ENCODE measurements at regions not wholly inside any gene's neighbourhood (a gene's known extent, or its start where the extent isn't known, plus 50 kb on each side); places are given as distances from the start of the nearest gene placed in this dataset.

GRCh38 chr2:201961401-201961800 lies 72.3 kb upstream of the FZD7 start:
- Histone ChIP-seq H3K27ac (ENCODE audit: poor library complexity, severe bottlenecking) (no peak overlapping the region), H3K9me3 (ENCODE audit: severe bottlenecking) (no peaks in the 10 kb centered on the region), H3K27me3 (ENCODE audit: insufficient read depth, poor library complexity, severe bottlenecking) (no peaks in the 10 kb centered on the region), H3K4me3 (ENCODE audit: severe bottlenecking) (no peak overlapping the region), H3K4me1 (ENCODE audit: insufficient read depth, poor library complexity, severe bottlenecking) (no peaks in the 10 kb centered on the region), H3K36me3 (ENCODE audit: low read depth) (no peaks in the 10 kb centered on the region)
- DNase-seq (ENCODE audit: low spot score) (no peak), ATAC-seq (ENCODE audit: low read depth) (no peak)
- TF ChIP-seq CTCF (IDR thresholded peaks at IDR 0.05; ENCODE audit: poor library complexity, severe bottlenecking): no peak

GRCh38 chr2:201962774-201963562 lies 70.7 kb upstream of the FZD7 start:
- Histone ChIP-seq H3K9me3 (ENCODE audit: severe bottlenecking) (no peaks in the 10 kb centered on the region), H3K36me3 (ENCODE audit: low read depth) (no peaks in the 10 kb centered on the region), H3K4me3 (ENCODE audit: severe bottlenecking) (no peak overlapping the region), H3K27me3 (ENCODE audit: insufficient read depth, poor library complexity, severe bottlenecking) (no peaks in the 10 kb centered on the region), H3K27ac (ENCODE audit: poor library complexity, severe bottlenecking) (no peak overlapping the region), H3K4me1 (ENCODE audit: insufficient read depth, poor library complexity, severe bottlenecking) (no peaks in the 10 kb centered on the region)
- TF ChIP-seq CTCF (IDR thresholded peaks at IDR 0.05; ENCODE audit: poor library complexity, severe bottlenecking): no peak
- ATAC-seq (ENCODE audit: low read depth): no peak
- DNase-seq (ENCODE audit: low spot score): no peak

- Histone ChIP-seq H3K4me3 (ENCODE audit: severe bottlenecking) (no peak overlapping the region), H3K27ac (ENCODE audit: poor library complexity, severe bottlenecking) (no peak overlapping the region), H3K4me1 (ENCODE audit: insufficient read depth, poor library complexity, severe bottlenecking) (no peaks in the 10 kb centered on the region), H3K9me3 (ENCODE audit: severe bottlenecking) (no peaks in the 10 kb centered on the region), H3K27me3 (ENCODE audit: insufficient read depth, poor library complexity, severe bottlenecking) (no peaks in the 10 kb centered on the region), H3K36me3 (ENCODE audit: low read depth) (no peaks in the 10 kb centered on the region)
- TF ChIP-seq CTCF (IDR thresholded peaks at IDR 0.05; ENCODE audit: poor library complexity, severe bottlenecking): no peak
- ATAC-seq (ENCODE audit: low read depth): no peak
- DNase-seq (ENCODE audit: low spot score): no peak
These were observed 69.6 kb upstream of the FZD7 start for GRCh38 chr2:201964011-201964410.

- DNase-seq (ENCODE audit: low spot score): no peak
- no peak for TF ChIP-seq CTCF (IDR thresholded peaks at IDR 0.05; ENCODE audit: poor library complexity, severe bottlenecking)
These were observed 68.9 kb upstream of the FZD7 start for GRCh38 chr2:201964631-201965206.

GRCh38 chr2:201965550-201965949 lies 68.1 kb upstream of the FZD7 start:
- Histone ChIP-seq H3K27ac (ENCODE audit: poor library complexity, severe bottlenecking) (no peak overlapping the region), H3K4me3 (ENCODE audit: severe bottlenecking) (no peak overlapping the region)
- DNase-seq (ENCODE audit: low spot score): no peak

More at GRCh38 chr2:201964631-201965206, 68.9 kb upstream of the FZD7 start:
- Histone ChIP-seq H3K27me3 (ENCODE audit: insufficient read depth, poor library complexity, severe bottlenecking) (no peaks in the 10 kb centered on the region), H3K9me3 (ENCODE audit: severe bottlenecking) (no peaks in the 10 kb centered on the region), H3K4me1 (ENCODE audit: insufficient read depth, poor library complexity, severe bottlenecking) (no peaks in the 10 kb centered on the region), H3K27ac (ENCODE audit: poor library complexity, severe bottlenecking) (no peak overlapping the region), H3K4me3 (ENCODE audit: severe bottlenecking) (no peak overlapping the region), H3K36me3 (ENCODE audit: low read depth) (no peaks in the 10 kb centered on the region)
- no peak for ATAC-seq (ENCODE audit: low read depth)

More at GRCh38 chr2:201965550-201965949, 68.1 kb upstream of the FZD7 start:
- Histone ChIP-seq H3K36me3 (ENCODE audit: low read depth) (no peaks in the 10 kb centered on the region), H3K27me3 (ENCODE audit: insufficient read depth, poor library complexity, severe bottlenecking) (no peaks in the 10 kb centered on the region), H3K4me1 (ENCODE audit: insufficient read depth, poor library complexity, severe bottlenecking) (no peaks in the 10 kb centered on the region), H3K9me3 (ENCODE audit: severe bottlenecking) (no peaks in the 10 kb centered on the region)
- TF ChIP-seq CTCF (IDR thresholded peaks at IDR 0.05; ENCODE audit: poor library complexity, severe bottlenecking): peak; percentile 17
- ATAC-seq (ENCODE audit: low read depth): peak; percentile 31; the same call in 1 of the 3 replicates

Measured in RWPE2 (cell line).